ENCODE measurements at regions not wholly inside any gene's neighbourhood (a gene's known extent, or its start where the extent isn't known, plus 50 kb on each side); places are given as distances from the start of the nearest gene placed in this dataset.
A peak's percentile ranks its signal among the peaks of the same experiment; 100 is the strongest.

GRCh38 chr10:2958659-2959058, 108.7 kb upstream of the PFKP start:
- DNase-seq (no peak), ATAC-seq (replicated peaks in 1 of 2) (no peak)
- Mint-ChIP-seq H3K9me3 (peaks cover 3 to 12% of the 10 kb centered on the region in 2 donors), H3K4me3 (no peak overlapping the region), H3K4me1 (ENCODE audit: low read depth) (no peaks in the 10 kb centered on the region), H3K36me3 (ENCODE audit: insufficient read depth in 2 of 2) (peaks cover 2 to 6% of the 10 kb centered on the region in 2 donors), H3K27me3 (ENCODE audit: low read depth) (peaks cover 34% of the 10 kb centered on the region), H3K27ac (no peak overlapping the region)

- no peak overlapping the region for H3K4me3 Mint-ChIP-seq
- peaks cover 3 to 12% of the 10 kb centered on the region in 2 donors for H3K9me3 Mint-ChIP-seq
- ATAC-seq (replicated peaks in 1 of 2) (no peak), DNase-seq (no peak)
- no peaks in the 10 kb centered on the region for H3K4me1 Mint-ChIP-seq (ENCODE audit: low read depth)
- H3K27me3 Mint-ChIP-seq (ENCODE audit: low read depth) = peaks cover 39% of the 10 kb centered on the region
- H3K27ac Mint-ChIP-seq = no peak overlapping the region
- H3K36me3 Mint-ChIP-seq (ENCODE audit: insufficient read depth in 2 of 2) = peaks cover 3 to 6% of the 10 kb centered on the region in 2 donors
These were observed 109.6 kb upstream of the PFKP start for GRCh38 chr10:2957785-2958184.

- H3K27me3 Mint-ChIP-seq (ENCODE audit: low read depth) = peaks cover 42% of the 10 kb centered on the region
- no peak overlapping the region for H3K27ac Mint-ChIP-seq
- peaks cover 3 to 8% of the 10 kb centered on the region in 2 donors for H3K36me3 Mint-ChIP-seq (ENCODE audit: insufficient read depth in 2 of 2)
- no peak overlapping the region for H3K4me3 Mint-ChIP-seq
- peaks cover 3 to 14% of the 10 kb centered on the region in 2 donors for H3K9me3 Mint-ChIP-seq
- peaks cover 15% of the 10 kb centered on the region for H3K4me1 Mint-ChIP-seq (ENCODE audit: low read depth)
- ATAC-seq (replicated peaks in 1 of 2) (no peak), DNase-seq (no peak)
These were observed 112.3 kb upstream of the PFKP start for GRCh38 chr10:2955064-2955463.

GRCh38 chr10:2953495-2953894, 113.9 kb upstream of the PFKP start:
- Mint-ChIP-seq H3K27me3 (ENCODE audit: low read depth) (peaks cover 43% of the 10 kb centered on the region), H3K4me3 (no peak overlapping the region), H3K9me3 (peaks cover 3 to 14% of the 10 kb centered on the region in 2 donors), H3K36me3 (ENCODE audit: insufficient read depth in 2 of 2) (peaks cover 3 to 9% of the 10 kb centered on the region in 2 donors), H3K27ac (no peak overlapping the region), H3K4me1 (ENCODE audit: low read depth) (peaks cover 30% of the 10 kb centered on the region)
- DNase-seq (no peak), ATAC-seq (replicated peaks in 1 of 2) (no peak)

- DNase-seq (peak in 1 of 2 donors; percentile 18), ATAC-seq (replicated peaks in 1 of 2) (no peak)
- H3K27me3 Mint-ChIP-seq (ENCODE audit: low read depth) = peaks cover 43% of the 10 kb centered on the region
- H3K4me1 Mint-ChIP-seq (ENCODE audit: low read depth) = peaks cover 39% of the 10 kb centered on the region
- H3K9me3 Mint-ChIP-seq = peaks cover 3 to 11% of the 10 kb centered on the region in 2 donors
- H3K36me3 Mint-ChIP-seq (ENCODE audit: insufficient read depth in 2 of 2) = peaks cover 3 to 7% of the 10 kb centered on the region in 2 donors
- no peak overlapping the region for H3K4me3 Mint-ChIP-seq
- no peak overlapping the region for H3K27ac Mint-ChIP-seq
These were observed 116.0 kb upstream of the PFKP start for GRCh38 chr10:2951235-2951835.

- Mint-ChIP-seq H3K4me3 (peak overlapping the region; percentile 67 to 75), H3K27me3 (ENCODE audit: low read depth) (peaks cover 43% of the 10 kb centered on the region), H3K27ac (peak overlapping the region; percentile 59), H3K4me1 (ENCODE audit: low read depth) (peaks cover 39% of the 10 kb centered on the region), H3K36me3 (ENCODE audit: insufficient read depth in 2 of 2) (peaks cover 3 to 7% of the 10 kb centered on the region in 2 donors), H3K9me3 (peaks cover 2 to 9% of the 10 kb centered on the region in 2 donors)
- no peak for DNase-seq
- ATAC-seq (replicated peaks in 1 of 2) = no peak
These were observed 116.8 kb upstream of the PFKP start for GRCh38 chr10:2950546-2950945.

GRCh38 chr10:2949948-2950354, 117.4 kb upstream of the PFKP start:
- H3K36me3 Mint-ChIP-seq (ENCODE audit: insufficient read depth in 2 of 2) = peaks cover 3 to 7% of the 10 kb centered on the region in 2 donors
- peaks cover 2 to 9% of the 10 kb centered on the region in 2 donors for H3K9me3 Mint-ChIP-seq
- peak overlapping the region; percentile 67 to 75 for H3K4me3 Mint-ChIP-seq
- peak overlapping the region; percentile 59 for H3K27ac Mint-ChIP-seq
- DNase-seq (peak; percentile 78), ATAC-seq (replicated peaks in 1 of 2) (peak; percentile 90 to 92)
- H3K27me3 Mint-ChIP-seq (ENCODE audit: low read depth) = peaks cover 40% of the 10 kb centered on the region
- peaks cover 39% of the 10 kb centered on the region for H3K4me1 Mint-ChIP-seq (ENCODE audit: low read depth)

GRCh38 chr10:2949221-2949947, 118.0 kb upstream of the PFKP start:
- Mint-ChIP-seq H3K4me1 (ENCODE audit: low read depth) (peaks cover 39% of the 10 kb centered on the region), H3K4me3 (peak overlapping the region; percentile 67 to 81), H3K27me3 (ENCODE audit: low read depth) (peaks cover 35% of the 10 kb centered on the region), H3K9me3 (peaks cover 2 to 7% of the 10 kb centered on the region in 2 donors), H3K27ac (no peak overlapping the region), H3K36me3 (ENCODE audit: insufficient read depth in 2 of 2) (peaks cover 3 to 7% of the 10 kb centered on the region in 2 donors)
- ATAC-seq (replicated peaks in 1 of 2) = no peak
- no peak for DNase-seq

GRCh38 chr10:2948127-2948854, 119.1 kb upstream of the PFKP start:
- Mint-ChIP-seq H3K4me1 (ENCODE audit: low read depth) (peaks cover 39% of the 10 kb centered on the region), H3K27me3 (ENCODE audit: low read depth) (peaks cover 32% of the 10 kb centered on the region), H3K27ac (peak overlapping the region; percentile 98), H3K4me3 (peak overlapping the region in 1 of 2 donors; percentile 81), H3K9me3 (peaks cover 2% of the 10 kb centered on the region in 2 donors), H3K36me3 (ENCODE audit: insufficient read depth in 2 of 2) (peaks cover 2 to 4% of the 10 kb centered on the region in 2 donors)
- peak; percentile 35 to 40 for ATAC-seq (replicated peaks in 1 of 2)
- peak; percentile 20 to 34 for DNase-seq

GRCh38 chr10:2944788-2945187, 122.6 kb upstream of the PFKP start:
- H3K36me3 Mint-ChIP-seq (ENCODE audit: insufficient read depth in 2 of 2) = peaks cover 0 to 1% of the 10 kb centered on the region in 2 donors
- peak in 1 of 2 donors; percentile 17 for ATAC-seq (replicated peaks in 1 of 2)
- no peak overlapping the region for H3K27ac Mint-ChIP-seq
- no peak overlapping the region for H3K4me3 Mint-ChIP-seq
- peaks cover 31% of the 10 kb centered on the region for H3K27me3 Mint-ChIP-seq (ENCODE audit: low read depth)
- peaks cover 25% of the 10 kb centered on the region for H3K4me1 Mint-ChIP-seq (ENCODE audit: low read depth)
- DNase-seq = no peak
- H3K9me3 Mint-ChIP-seq = peaks cover 0 to 2% of the 10 kb centered on the region in 2 donors

- Mint-ChIP-seq H3K27ac (no peak overlapping the region), H3K36me3 (ENCODE audit: insufficient read depth in 2 of 2) (peaks cover 0 to 1% of the 10 kb centered on the region in 2 donors), H3K9me3 (peaks cover 0 to 2% of the 10 kb centered on the region in 2 donors), H3K27me3 (ENCODE audit: low read depth) (peaks cover 34% of the 10 kb centered on the region), H3K4me3 (no peak overlapping the region), H3K4me1 (ENCODE audit: low read depth) (peaks cover 20% of the 10 kb centered on the region)
- DNase-seq = no peak
- ATAC-seq (replicated peaks in 1 of 2) = no peak
These were observed 123.3 kb upstream of the PFKP start for GRCh38 chr10:2943932-2944614.

- Mint-ChIP-seq H3K36me3 (ENCODE audit: insufficient read depth in 2 of 2) (no peaks in the 10 kb centered on the region), H3K27me3 (ENCODE audit: low read depth) (peaks cover 46% of the 10 kb centered on the region), H3K4me1 (ENCODE audit: low read depth) (peaks cover 8% of the 10 kb centered on the region)
These were observed 124.4 kb upstream of the PFKP start for GRCh38 chr10:2942938-2943337.

More at GRCh38 chr10:2942938-2943337, 124.4 kb upstream of the PFKP start:
- H3K27ac Mint-ChIP-seq = no peak overlapping the region
- H3K9me3 Mint-ChIP-seq = peaks cover 0 to under 1% of the 10 kb centered on the region in 2 donors
- H3K4me3 Mint-ChIP-seq = no peak overlapping the region
- DNase-seq (no peak), ATAC-seq (replicated peaks in 1 of 2) (no peak)
